ENCODE measurements at regions not wholly inside any gene's neighbourhood (a gene's known extent, or its start where the extent isn't known, plus 50 kb on each side); places are given as distances from the start of the nearest gene placed in this dataset.

DNA sequence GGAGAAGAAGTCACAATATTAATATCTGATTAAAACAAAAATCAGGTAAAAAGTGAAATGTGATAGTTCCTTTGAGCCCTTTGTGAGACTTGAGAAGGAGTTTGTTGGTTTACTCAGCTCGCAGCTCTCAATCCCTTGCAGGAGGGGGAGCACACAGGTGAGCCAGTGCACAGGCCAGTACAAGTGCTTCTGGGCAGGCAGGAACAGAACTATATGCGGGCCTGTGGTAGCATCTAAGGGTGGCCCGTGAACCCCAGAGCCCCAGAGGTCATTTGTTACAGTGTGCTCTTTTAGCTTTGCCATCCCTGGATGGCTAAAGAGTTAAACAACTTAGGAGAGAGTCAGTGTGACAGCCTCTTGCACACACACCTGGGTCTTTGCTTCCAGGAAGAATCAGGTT lies 215.3 kb upstream of the EDIL3 start:
- TF ChIP-seq POLR2A (IDR thresholded peaks at IDR 0.05; ENCODE audit: low read depth) (no peak), EP300 (IDR thresholded peaks at IDR 0.05) (no peak), POLR2AphosphoS5 (IDR thresholded peaks at IDR 0.05) (no peak)
- TF ChIP-seq, protein P1, sequence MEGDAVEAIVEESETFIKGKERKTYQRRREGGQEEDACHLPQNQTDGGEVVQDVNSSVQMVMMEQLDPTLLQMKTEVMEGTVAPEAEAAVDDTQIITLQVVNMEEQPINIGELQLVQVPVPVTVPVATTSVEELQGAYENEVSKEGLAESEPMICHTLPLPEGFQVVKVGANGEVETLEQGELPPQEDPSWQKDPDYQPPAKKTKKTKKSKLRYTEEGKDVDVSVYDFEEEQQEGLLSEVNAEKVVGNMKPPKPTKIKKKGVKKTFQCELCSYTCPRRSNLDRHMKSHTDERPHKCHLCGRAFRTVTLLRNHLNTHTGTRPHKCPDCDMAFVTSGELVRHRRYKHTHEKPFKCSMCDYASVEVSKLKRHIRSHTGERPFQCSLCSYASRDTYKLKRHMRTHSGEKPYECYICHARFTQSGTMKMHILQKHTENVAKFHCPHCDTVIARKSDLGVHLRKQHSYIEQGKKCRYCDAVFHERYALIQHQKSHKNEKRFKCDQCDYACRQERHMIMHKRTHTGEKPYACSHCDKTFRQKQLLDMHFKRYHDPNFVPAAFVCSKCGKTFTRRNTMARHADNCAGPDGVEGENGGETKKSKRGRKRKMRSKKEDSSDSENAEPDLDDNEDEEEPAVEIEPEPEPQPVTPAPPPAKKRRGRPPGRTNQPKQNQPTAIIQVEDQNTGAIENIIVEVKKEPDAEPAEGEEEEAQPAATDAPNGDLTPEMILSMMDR (IDR thresholded peaks at IDR 0.05) = no peak
- H3K4me3 ChIP-seq = no peak overlapping the region
- no peaks in the 10 kb centered on the region for H3K4me1 ChIP-seq
- H3K27ac ChIP-seq (replicated peaks in 1 of 4) = no peak overlapping the region
- H3K36me3 ChIP-seq = no peaks in the 10 kb centered on the region
- WGBS = 61% methylated on average over 2 of the region's 3 CpGs
- DNase-seq (ENCODE audit: extremely low spot score) = no peak
- no peaks in the 10 kb centered on the region for H3K27me3 ChIP-seq
- H3K9me3 ChIP-seq = peaks cover 0 to 3% (median 0%) of the 10 kb centered on the region in 4 donors
- intact Hi-C loops (cut with DNase I) = no loop called here

DNA sequence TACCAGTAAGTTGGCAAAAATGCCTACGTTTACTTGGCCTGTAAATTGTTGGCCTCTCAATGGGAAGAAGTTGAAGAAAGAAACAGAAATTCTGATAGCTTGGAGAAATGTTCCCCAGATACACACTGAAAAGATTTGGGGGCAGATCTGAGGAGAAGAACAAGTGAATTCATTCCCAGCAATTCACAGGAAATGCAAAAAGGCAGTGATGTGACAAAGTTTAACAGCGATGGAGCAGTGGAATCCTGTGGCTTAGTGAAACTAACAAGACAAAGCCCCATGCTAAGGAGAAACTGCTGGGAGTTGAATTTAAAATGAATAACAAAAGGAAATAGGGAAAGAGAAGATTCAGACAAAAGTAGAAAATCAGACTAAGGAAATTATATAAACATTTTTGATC lies 213.2 kb upstream of the EDIL3 start:
- H3K9me3 ChIP-seq = peaks cover 0 to 3% (median 0%) of the 10 kb centered on the region in 4 donors
- DNase-seq (ENCODE audit: extremely low spot score) = no peak
- no peak overlapping the region for H3K27ac ChIP-seq (replicated peaks in 1 of 4)
- no peaks in the 10 kb centered on the region for H3K27me3 ChIP-seq
- H3K36me3 ChIP-seq = no peaks in the 10 kb centered on the region
- H3K4me3 ChIP-seq = no peak overlapping the region
- TF ChIP-seq, protein P1 (IDR thresholded peaks at IDR 0.05) = no peak
- no peak for TF ChIP-seq POLR2A (IDR thresholded peaks at IDR 0.05; ENCODE audit: low read depth)
- no peak for TF ChIP-seq EP300 (IDR thresholded peaks at IDR 0.05)
- TF ChIP-seq POLR2AphosphoS5 (IDR thresholded peaks at IDR 0.05) = no peak
- intact Hi-C loops (cut with DNase I) = no loop called here
- WGBS = 68% methylated on average over 2 of the region's 2 CpGs
- no peaks in the 10 kb centered on the region for H3K4me1 ChIP-seq

DNA sequence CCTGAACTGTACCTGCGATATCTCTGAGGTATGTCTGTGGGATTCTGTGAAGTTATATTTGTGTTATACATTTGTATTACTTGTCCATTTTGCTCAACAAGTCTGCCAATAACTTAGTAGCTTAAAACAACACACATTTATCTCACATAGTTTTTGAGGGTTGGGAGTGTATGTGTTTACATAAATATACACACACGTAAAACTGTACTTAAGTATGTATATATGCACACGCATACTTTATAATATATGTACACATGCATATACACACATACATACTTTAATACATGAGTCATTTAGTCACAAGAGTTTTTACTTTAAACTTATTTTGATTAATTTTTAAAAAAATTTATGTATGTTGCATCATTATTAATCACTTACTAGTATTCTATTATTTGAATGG lies 205.9 kb upstream of the EDIL3 start:
- Histone ChIP-seq H3K27me3 (no peaks in the 10 kb centered on the region), H3K36me3 (no peaks in the 10 kb centered on the region), H3K27ac (replicated peaks in 1 of 4) (no peak overlapping the region), H3K4me1 (no peaks in the 10 kb centered on the region), H3K4me3 (no peak overlapping the region), H3K9me3 (no peaks in the 10 kb centered on the region)
- intact Hi-C loops (cut with DNase I) = no loop called here
- WGBS = 89% methylated on average over 3 of the region's 3 CpGs
- no peak for DNase-seq (ENCODE audit: extremely low spot score)
- TF ChIP-seq EP300 (IDR thresholded peaks at IDR 0.05) (no peak), POLR2AphosphoS5 (IDR thresholded peaks at IDR 0.05) (no peak), POLR2A (IDR thresholded peaks at IDR 0.05; ENCODE audit: low read depth) (no peak)
- TF ChIP-seq, protein P1 (IDR thresholded peaks at IDR 0.05) = no peak

DNA sequence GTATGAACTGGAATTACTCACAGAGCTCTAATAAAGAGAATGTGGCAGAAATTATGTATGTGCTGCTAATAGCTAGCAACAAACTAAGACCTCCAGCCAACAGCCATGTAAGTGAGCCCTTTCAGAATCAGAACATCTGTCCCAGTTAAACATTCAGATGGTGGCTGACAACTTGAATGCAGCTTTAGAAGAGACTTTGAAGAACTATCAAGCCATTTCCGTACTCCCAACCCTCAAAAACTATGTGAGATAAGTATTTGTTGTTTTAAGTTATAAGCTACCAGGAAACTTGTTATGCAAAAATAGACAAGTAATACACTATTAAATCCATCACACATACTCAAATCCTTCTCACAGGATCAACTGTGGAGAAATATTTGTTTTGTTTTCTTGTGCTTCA lies 205.2 kb upstream of the EDIL3 start:
- no peaks in the 10 kb centered on the region for H3K27me3 ChIP-seq
- intact Hi-C loops (cut with DNase I) = no loop called here
- H3K36me3 ChIP-seq = no peaks in the 10 kb centered on the region
- H3K4me3 ChIP-seq = no peak overlapping the region
- DNase-seq (ENCODE audit: extremely low spot score) = no peak
- H3K9me3 ChIP-seq = no peaks in the 10 kb centered on the region
- 88% methylated on average over 1 of the region's 1 CpG for WGBS
- H3K27ac ChIP-seq (replicated peaks in 1 of 4) = no peak overlapping the region
- no peak for TF ChIP-seq POLR2A (IDR thresholded peaks at IDR 0.05; ENCODE audit: low read depth)
- TF ChIP-seq, protein P1 (IDR thresholded peaks at IDR 0.05) = no peak
- no peak for TF ChIP-seq EP300 (IDR thresholded peaks at IDR 0.05)
- no peak for TF ChIP-seq POLR2AphosphoS5 (IDR thresholded peaks at IDR 0.05)
- H3K4me1 ChIP-seq = no peaks in the 10 kb centered on the region

DNA sequence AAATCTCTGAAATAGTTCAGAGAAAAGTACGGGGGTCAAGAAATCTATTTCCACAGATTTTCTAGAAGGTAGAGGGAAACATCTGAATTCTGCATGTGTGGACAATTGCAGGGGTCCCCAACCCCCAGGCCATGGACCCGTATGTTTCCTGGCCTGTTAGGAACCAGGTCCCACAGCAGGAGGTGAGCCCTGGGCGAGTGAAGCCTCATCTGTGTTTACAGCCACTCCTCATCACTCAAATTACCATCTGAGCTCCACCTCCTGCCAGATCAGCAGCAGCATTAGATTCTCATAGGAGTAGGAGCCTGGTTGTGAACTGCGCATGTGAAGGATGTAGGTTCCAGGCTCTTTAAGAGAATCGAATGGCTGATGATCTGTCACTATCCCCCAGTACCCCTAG lies 200.5 kb upstream of the EDIL3 start:
- 70% methylated on average over 5 of the region's 5 CpGs for WGBS
- Histone ChIP-seq H3K36me3 (no peaks in the 10 kb centered on the region), H3K27ac (replicated peaks in 1 of 4) (no peak overlapping the region), H3K4me1 (no peaks in the 10 kb centered on the region), H3K4me3 (no peak overlapping the region), H3K9me3 (no peaks in the 10 kb centered on the region), H3K27me3 (no peaks in the 10 kb centered on the region)
- TF ChIP-seq POLR2A (IDR thresholded peaks at IDR 0.05; ENCODE audit: low read depth) = no peak
- no peak for TF ChIP-seq POLR2AphosphoS5 (IDR thresholded peaks at IDR 0.05)
- TF ChIP-seq, protein P1 (IDR thresholded peaks at IDR 0.05) = no peak
- no peak for TF ChIP-seq EP300 (IDR thresholded peaks at IDR 0.05)
- intact Hi-C loops (cut with DNase I) = no loop called here
- no peak for DNase-seq (ENCODE audit: extremely low spot score)

All from esophagus muscularis mucosa (tissue), 4 donors.